ENCODE measurements at regions not wholly inside any gene's neighbourhood (a gene's known extent, or its start where the extent isn't known, plus 50 kb on each side); places are given as distances from the start of the nearest gene placed in this dataset.

- TF ChIP-seq, protein P1, sequence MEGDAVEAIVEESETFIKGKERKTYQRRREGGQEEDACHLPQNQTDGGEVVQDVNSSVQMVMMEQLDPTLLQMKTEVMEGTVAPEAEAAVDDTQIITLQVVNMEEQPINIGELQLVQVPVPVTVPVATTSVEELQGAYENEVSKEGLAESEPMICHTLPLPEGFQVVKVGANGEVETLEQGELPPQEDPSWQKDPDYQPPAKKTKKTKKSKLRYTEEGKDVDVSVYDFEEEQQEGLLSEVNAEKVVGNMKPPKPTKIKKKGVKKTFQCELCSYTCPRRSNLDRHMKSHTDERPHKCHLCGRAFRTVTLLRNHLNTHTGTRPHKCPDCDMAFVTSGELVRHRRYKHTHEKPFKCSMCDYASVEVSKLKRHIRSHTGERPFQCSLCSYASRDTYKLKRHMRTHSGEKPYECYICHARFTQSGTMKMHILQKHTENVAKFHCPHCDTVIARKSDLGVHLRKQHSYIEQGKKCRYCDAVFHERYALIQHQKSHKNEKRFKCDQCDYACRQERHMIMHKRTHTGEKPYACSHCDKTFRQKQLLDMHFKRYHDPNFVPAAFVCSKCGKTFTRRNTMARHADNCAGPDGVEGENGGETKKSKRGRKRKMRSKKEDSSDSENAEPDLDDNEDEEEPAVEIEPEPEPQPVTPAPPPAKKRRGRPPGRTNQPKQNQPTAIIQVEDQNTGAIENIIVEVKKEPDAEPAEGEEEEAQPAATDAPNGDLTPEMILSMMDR (IDR thresholded peaks at IDR 0.05; ENCODE audit: insufficient read depth, low read depth, low read length) = no peak
- no peak for TF ChIP-seq EZH2 (IDR thresholded peaks at IDR 0.05; ENCODE audit: insufficient read depth, low read length)
Observed at GRCh38 chr10:85319826-85320225, 991.4 kb downstream of the CCSER2 start.
